ENCODE measurements at regions not wholly inside any gene's neighbourhood (a gene's known extent, or its start where the extent isn't known, plus 50 kb on each side); places are given as distances from the start of the nearest gene placed in this dataset.

- TF ChIP-seq POLR2A (IDR thresholded peaks at IDR 0.05) (no peak), CTCF (IDR thresholded peaks at IDR 0.05) (no peak)
Observed at GRCh38 chr18:61619783-61620182, 273.0 kb downstream of the RNF152 start.
